ENCODE measurements at regions not wholly inside any gene's neighbourhood (a gene's known extent, or its start where the extent isn't known, plus 50 kb on each side); places are given as distances from the start of the nearest gene placed in this dataset.
"Not testable (repeated sequence)": the region's sequence is repeated elsewhere in the genome, so short reads cannot be mapped to it uniquely, and the experiment has no call there.

DNA sequence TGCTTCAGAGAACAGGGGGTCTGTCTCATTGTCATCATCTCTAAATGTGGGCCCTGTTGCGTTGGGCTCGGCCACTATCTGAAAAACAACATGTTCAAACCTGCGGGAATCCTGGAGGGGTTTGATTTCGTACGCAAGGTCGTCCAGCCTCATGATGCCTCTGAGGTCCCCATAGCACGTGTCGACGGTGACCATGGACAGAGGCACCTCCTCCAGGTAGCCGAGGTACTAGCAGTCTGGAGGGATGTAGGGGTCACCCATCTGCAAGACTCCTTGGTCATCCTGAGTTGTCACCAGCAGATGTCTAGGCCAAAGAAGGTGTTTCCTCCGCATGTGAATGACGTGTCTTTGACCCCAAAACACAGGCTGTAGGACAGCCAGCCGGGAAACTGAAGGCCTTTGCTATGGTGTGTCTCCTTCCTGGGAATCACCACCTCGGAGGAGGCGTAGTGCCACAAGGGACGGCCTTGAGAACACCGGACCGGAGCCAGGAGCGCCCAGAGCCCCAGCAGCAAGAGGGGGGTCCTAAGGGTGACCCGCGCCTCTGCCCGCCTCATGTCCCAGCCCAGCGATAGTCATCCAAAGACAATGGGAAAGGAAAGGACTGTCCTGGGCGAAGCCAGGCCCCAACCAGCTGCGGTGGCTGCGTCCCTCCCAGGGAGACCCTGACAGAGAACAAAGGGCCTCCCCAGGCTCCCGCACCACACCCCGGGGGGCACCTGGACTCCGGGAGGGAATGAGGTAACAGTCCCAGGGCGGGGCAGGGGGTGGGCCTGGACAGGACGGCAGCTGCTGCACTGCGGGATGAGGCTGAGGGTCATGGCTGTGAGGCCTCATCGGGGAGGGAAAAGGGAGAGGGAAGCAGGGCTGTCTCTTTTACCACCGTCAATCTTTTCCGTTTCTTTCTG is 445.5 kb downstream of the TMEM121 start:
- no peak for DNase-seq (ENCODE audit: low spot score)

DNA sequence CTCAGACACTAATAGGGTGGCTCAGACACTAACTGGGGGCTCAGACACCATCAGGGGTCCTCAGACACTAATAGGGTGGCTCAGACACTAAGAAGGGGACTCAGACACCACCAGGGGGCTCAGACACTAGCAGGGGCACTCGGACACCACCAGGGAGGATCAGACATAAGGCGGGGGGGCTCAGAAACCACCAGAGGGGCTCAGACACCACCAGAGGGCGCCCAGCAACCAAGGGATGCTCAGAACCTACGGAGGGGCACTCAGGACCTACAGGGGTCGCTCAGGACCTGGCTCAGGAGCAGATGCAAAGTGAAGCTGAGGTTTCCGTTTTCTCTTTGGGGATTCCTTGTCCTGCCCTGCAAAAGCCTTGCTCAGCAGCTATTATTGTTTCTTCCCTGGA is 448.5 kb downstream of the TMEM121 start:
- no peak for DNase-seq (ENCODE audit: low spot score)

DNA sequence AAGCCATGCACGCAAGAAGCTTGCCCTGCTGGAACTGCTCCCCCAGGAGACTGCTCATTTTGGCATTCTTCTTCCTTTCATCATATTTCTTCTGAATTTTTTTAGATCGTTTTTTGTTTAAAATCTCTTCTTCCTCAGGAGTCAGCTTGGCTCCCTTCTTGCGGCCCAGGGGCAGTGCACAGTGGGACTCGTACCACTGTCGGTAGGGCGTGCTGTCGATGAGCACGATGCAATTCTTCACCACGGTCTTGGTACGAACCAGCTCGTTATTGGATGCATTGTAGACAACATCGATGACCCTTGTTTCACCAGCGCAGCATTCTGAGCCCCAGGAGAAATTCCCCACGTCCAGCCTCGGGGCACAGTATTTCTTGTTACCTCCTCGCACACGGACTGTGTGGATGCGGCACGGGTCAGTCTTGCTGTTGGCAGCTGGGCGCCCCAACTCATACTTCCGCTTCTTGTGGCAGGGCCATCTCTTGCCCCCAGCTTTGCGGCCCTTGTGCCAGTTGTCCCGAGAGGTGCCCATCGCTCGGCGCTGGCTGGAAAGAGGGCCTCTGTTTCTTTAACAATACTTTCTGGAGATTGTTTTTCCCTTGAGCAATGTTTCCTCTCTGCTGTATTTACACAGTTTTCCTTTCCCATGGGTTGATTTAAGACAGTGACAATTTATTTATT is 452.4 kb downstream of the TMEM121 start:
- DNase-seq (ENCODE audit: low spot score): no peak

DNA sequence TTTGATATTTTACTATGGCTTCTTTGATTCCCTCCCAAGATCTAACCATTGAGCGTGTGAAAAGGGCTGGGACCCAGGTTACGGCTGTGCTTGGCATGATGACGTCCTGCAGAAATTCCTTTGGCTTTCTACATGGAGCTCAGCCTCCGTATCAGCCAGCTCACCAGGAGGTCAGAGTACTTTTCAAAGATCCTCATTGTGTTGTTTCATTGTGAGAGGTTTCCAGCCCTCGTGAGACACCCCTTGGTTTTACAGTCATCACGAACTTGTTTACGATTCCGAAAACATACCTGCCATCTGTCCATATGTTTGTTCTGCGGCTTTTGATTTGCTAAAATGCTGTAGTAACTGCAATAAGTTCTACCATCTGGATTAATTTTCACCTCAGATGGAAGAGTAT is 453.1 kb downstream of the TMEM121 start:
- no peak for DNase-seq (ENCODE audit: low spot score)

DNA sequence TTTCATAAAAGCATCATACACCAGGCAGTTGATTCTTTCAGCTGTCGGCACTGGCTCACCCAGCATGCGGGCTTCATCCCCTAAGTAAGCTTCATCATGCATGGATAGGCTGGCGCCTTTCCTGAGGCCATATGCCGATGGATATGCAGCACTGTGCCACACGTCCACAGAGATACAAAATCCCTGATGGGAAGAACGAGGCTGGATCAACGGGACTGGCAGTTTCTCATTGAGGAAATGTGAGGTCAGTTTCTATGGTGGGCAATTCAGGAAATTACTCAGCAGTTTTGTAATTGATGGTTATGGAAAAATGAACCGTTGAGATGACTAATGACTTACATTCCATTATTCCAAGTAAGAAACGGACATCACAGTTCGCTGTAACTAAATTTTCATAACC is 453.8 kb downstream of the TMEM121 start:
- no peak for DNase-seq (ENCODE audit: low spot score)

DNA sequence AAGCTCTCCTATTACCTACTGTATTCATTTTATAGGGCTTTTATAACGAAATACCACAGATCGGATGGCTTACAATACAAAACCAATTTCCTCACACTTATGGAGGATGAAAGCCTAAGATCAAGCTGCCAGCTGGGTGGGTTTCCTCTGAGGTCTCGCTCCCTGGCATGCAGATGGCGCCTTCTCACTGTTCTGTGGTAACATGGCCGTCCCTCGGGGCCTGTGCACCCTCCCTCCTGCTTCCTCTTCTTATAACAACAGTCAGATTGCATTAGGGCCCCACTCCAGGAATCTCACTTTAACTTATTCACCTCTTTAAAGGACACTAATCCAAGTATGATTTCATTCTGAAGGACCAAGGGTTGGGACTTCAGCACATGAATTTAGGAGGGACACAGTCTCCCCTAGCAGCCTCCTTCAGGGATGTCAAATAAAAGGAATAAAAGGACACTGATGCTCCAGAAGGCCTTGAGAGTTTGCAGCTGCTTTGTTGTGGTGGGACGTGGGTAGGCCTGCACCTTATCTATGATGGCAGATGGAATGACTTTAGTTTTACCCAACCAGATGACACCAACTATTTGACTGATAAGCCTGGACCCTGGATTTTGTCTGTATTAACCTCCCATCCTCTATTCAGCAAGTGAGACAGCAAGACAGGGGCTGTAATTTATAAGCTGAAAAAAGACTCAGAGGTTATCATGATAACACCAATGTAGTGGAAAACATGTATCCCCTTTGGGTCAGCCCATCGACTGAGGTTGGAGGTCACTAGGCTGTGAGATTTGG is 455.3 kb downstream of the TMEM121 start:
- not testable (repeated sequence) for DNase-seq (ENCODE audit: low spot score)

DNA sequence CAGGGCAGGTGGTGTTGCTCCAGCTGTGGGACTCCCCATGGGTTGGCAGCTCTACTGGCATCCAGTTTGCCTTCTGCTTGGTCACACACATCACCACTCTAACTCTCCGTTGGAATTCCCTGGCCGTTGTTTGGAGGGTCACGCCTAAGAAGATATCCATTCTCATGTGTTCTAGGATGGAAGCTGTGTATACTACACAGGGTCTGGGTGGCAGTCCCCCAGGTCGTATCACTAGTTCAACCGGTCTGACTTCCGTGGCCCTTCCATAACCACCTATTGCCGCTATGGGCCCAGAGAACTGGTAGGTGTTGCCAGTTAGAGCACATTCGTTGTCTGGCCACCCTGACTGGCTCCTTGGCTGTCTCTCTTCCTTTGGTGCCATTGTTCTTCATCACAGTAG is 456.3 kb downstream of the TMEM121 start:
- no peak for DNase-seq (ENCODE audit: low spot score)

DNA sequence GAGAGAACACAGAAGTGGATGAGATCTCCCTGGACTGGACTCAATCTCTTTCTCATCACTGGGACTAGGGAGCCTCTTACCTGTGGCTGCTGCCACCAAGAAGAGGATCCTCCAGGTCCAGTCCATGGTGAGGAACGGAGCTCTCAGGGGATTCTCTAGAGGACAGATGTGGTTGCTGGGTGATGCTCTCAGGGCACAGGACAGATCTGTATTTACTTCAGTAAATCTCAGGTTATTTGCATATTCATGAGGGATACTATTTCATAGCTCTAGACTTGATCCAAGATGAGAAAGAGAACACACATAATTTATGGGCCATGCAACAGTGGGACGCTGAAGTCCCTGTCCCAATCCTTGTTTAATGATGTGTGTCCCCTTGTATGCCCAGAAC is 460.5 kb downstream of the TMEM121 start:
- no peak for DNase-seq (ENCODE audit: low spot score)

DNA sequence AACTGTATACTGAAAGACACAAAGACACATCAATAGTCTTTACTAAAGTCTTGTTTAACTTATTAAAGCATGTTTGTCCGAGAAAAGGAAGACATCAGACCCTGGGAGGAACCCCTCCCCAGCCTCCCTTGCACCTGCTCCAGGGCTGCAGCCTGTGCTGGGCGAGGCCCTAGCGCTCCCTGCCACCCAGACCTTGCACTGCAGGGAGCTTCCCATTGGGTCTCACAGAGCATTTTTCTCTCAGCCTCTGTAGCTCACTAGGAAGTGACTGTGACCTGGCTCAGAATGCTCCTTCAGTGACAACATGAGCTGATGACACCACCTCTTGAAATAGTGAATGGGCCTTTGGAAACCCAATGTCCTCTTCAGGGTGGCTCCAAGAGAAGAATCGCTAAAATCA is 461.2 kb downstream of the TMEM121 start:
- no peak for DNase-seq (ENCODE audit: low spot score)

DNA sequence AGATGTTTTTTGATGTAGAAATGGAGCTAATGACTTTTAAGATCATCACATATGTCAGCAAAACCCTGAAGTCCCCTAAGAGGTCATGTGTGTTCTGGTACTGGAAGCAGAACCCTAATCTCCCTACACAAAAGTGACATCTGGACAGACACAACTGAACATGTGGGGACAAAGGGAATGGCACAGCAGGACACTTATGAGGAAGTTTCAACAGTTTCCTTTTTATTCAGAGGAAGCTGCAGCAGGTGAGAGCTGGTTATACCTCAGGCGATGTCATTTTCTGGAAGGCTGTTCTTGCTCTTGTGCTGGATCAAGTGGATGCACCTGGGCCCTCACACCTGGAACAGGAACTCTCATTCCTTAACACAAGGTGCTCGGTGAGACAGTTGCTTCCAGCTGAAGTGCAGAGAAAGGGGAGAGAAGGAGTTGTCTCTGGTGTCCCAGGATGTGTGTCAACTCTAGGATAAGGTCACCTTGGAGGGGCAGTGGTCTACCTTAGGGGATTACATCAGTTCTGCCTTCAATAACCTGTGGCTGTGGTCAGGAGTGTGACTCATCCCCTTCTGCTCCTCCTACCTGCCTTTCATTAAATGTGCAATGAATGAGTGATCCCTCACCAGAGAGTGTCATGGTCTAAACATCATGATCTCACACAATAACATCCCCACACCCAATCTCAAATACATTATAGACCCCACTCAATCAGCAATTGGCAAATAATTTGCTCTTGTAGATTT is 463.4 kb downstream of the TMEM121 start:
- DNase-seq (ENCODE audit: low spot score): no peak

DNA sequence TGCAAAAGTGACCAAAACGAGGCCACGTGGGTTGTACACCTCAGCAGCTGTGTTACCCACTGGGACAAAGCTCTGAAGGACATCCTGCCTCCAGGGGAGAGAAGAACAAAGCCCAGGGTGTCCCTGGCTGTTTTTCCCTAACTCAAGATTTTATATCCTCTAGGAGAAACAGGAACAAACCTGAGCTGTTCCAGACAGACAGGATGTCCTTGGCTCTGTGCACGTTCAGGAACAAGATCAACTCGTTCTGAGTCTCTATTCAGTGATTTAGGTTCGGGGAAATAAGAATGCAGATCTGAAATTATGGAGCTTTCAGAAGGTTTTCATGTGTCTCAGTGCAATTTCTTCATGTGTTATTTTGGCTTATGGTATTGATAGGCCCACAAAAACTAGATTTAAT is 465.3 kb downstream of the TMEM121 start:
- not testable (repeated sequence) for DNase-seq (ENCODE audit: low spot score)

DNA sequence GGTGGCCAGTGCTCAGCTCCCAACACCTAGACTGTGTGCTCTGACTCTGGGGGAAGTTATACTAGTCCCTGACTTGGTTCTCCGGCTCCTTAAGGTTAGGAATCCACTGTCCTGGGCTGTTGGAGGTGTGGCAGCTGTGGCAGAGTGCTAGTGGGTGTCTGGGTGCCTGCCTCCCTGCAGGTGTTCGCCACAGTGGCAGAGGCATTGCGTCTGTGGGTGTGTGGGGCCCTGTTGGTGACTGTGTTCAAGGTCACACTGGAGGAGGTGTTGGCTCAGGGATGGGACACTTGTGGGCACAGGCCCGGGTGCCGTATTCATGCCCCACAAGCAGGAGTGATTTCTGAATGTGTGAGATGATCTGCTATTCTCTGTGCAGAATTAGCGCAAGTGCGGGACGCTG is 467.4 kb downstream of the TMEM121 start:
- no peak for DNase-seq (ENCODE audit: low spot score)

DNA sequence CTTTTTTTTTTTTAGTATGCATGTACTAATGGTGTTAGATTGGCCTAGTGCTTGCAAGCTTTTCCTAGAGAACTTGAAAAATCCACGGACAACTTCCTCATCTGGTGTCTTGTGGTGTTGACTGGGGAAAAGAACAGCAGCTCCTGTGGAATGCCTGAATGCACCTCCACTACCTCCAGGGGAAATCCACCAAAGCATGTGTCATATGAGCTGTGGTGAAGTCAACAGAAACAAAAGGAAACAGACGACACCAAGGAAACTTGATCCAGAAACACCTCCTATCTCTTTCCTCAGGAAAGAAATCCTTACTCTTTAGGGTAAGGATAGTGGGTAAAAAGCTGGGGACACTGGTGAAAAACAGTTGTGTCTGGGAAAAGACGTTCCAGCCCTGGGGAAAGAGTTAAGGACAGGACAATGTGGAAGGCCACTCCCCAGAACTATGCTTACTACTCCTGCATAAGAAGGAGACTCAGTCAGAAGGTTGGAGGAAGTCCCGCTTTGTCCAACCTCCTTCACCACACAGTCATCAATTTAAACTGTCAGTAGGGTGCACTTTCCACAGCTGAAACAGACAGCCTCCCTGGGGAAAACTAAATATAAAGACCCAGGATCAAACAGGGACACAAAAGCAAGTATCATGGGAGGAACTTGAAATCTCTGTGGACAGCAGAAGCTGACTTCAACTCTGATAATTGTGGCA is 468.8 kb downstream of the TMEM121 start:
- DNase-seq (ENCODE audit: low spot score): not testable (repeated sequence)

DNA sequence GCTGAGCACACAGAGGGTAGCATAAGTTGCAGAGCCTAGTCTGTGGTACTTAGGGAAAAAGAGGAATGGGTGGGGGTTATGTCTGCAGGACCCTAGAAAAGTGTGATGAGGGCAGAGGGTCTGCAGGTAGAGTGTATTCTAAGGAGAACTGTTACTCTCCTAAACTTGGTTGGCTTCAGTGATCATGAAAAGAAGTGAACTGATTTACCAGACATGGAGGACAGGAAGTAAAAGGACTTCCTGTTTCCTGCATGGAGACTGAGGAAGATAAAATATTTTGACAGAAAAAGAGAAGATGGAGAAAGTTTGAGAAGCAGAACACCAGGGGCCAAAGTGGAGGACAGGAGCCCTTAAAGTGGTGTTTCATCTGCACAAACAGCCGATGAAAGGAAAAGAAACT is 472.2 kb downstream of the TMEM121 start:
- not testable (repeated sequence) for DNase-seq (ENCODE audit: low spot score)

DNA sequence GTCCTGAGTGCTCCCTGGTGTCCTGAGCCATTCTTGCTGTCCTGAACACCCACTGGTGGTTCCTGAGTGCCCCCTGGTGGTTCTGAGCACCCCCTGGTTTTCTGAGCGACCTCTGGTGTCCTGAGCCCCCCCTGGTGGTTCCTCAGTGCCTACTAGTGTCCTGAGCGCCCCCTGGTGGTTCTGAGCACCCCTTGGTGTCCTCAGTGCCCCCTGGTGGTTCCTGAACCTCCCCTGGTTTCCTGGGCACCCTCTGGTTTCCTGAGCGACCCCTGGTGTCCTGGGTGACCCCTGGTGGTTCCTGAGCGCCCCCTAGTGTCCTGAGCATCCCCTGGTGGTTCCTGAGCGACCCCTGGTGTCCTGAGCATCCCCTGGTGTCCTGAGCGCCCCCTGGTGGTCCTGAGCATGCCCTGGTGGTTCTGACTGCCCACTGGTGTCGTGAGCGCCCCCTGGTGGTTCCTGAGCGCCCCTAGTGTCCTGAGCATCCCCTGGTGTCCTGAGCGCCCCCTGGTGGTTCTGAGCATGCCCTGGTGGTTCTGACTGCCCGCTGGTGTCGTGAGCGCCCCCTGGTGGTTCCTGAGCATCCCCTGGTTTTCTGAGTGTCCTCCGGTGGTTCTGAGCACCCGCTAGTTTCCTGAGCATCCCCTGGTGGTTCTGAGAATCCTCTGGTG is 473.1 kb downstream of the TMEM121 start:
- no peak for DNase-seq (ENCODE audit: low spot score)

DNA sequence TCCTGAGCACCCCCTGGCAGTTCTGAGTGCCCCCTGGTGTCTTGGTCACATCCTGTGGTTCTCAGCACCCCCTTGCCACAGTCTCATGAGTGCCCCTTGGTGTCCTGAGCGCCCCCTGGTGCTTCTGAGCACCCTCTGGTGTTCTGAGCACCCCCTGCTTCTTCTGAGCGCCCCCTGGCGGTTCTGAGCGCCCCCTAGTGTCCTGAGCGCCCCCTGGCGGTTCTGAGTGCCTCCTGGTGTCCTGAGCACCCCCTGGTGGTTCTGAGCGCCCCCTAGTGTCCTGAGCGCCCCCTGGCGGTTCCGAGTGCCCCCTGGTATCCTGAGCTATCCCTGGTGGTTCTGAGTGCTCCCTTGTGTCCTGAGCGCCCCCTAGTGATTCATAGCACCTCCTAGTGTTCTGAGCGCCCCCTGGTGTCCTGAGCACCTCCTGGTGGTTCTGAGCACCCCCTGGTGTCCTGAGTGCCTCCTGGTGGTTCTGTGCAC is 473.7 kb downstream of the TMEM121 start:
- not testable (repeated sequence) for DNase-seq (ENCODE audit: low spot score)

DNA sequence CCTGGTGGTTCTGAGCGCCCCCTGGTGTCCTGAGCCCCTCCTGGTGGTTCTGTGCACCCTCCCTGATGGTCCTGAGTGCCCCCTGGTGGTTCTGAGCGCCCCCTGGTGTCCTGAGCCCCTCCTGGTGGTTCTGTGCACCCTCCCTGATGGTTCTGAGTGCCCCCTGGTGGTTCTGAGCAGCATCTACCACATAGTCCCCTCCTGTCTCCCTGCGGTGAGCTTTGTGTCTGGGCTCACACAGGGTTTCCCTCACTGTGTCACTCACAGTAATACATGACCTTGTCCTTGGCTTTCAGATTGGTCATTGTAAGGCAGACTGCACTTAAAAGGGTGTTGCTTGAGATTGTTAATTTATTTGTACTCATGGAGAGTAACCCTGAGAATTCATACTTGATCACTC is 474.9 kb downstream of the TMEM121 start:
- not testable (repeated sequence) for DNase-seq (ENCODE audit: low spot score)

DNA sequence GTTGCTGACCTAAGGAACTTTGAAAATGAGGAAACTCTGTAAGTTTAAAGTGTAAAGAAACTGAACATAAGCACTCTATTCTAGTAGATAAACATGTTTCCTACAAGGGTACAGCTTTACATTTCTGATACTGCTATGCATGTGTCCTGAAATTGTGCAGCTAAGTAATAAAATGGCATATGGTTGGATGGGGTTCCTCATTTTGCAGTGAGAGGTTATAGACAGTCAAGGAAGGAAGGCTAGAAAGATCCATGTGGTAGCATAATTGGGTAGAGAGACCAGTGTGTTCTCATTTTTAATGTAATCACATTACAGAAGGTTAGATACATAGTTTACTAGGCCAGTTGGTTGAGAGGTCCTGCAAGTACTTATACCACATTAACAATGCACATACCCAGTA is 477.0 kb downstream of the TMEM121 start:
- no peak for DNase-seq (ENCODE audit: low spot score)

DNA sequence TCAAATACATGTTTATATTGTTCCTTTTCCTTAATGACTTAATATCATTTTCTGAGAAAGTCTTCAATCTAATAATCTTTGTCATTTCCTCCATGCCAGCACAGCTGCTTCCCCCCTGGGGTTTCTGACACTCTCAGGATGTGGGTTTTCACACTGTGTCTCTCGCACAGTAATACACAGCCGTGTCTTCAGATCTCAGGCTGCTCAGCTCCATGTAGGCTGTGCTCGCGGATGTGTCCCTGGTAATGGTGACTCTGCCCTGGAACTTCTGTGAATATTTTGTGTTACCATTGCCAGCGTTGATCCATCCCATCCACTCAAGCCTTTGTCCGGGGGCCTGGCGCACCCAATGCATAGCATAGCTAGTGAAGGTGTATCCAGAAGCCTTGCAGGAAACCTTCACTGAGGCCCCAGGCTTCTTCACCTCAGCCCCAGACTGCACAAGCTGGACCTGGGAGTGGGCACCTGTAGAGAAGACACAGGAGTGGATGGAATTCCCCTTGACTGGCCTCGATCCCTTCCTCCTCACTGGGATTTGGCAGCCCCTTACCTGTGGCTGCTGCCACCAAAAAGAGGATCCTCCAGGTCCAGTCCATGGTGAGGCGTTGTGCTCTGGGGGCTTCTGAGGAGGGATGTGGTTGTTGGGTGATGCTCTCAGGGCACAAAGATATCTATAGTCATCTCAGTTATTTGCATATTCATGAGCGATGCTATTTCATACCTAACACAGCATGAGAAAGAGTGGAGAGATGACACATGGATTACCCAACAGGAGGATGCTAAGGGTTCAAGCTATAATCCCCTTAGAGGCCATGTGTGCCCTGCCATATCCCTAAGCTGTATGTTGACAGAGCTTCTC is 478.8 kb downstream of the TMEM121 start:
- DNase-seq (ENCODE audit: low spot score): not testable (repeated sequence)

DNA sequence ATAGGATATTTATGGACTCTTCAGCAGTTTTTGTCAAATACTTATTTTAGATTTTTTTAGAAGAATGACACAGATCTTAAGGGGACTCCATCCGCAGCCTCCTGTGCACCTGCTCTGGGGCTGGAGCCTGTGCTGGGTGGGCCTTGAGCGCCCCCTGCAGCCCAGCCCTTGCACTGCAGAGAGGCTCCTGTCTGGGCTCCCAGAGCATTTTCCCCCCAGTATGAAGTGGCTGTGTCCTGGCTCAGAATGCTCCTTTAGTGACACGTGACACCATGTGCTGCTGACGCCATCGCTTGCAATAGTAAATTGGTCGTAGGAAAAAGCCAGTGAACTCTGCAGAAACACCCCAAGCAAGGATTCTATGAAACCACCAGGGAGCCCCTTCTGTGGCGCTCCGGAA is 479.7 kb downstream of the TMEM121 start:
- not testable (repeated sequence) for DNase-seq (ENCODE audit: low spot score)
